Activated CD8-positive, alpha-beta memory T cell treated with anti-CD3 and anti-CD28 coated beads, Interleukin-2, amount 50 U/mL, for 4 hours (primary cell): ENCODE measurements at regions not wholly inside any gene's neighbourhood (a gene's known extent, or its start where the extent isn't known, plus 50 kb on each side); places are given as distances from the start of the nearest gene placed in this dataset.

ENCODE experiments used
- DNase-seq: peaks from one replicate; pipeline ENCODE4 v3.0.0-alpha.2; 2020

GRCh38 chr20:58058421-58059259, 169.8 kb downstream of the ANKRD60 start:
- DNase-seq = no peak

GRCh38 chr20:58056921-58057686, 171.3 kb downstream of the ANKRD60 start:
- no peak for DNase-seq

- no peak for DNase-seq
These were observed 172.3 kb downstream of the ANKRD60 start for GRCh38 chr20:58056021-58056591.

- DNase-seq = no peak
These were observed 173.6 kb downstream of the ANKRD60 start for GRCh38 chr20:58054780-58055373.

- DNase-seq = no peak
These were observed 174.2 kb downstream of the ANKRD60 start for GRCh38 chr20:58054082-58054779.

- no peak for DNase-seq
These were observed 174.9 kb downstream of the ANKRD60 start for GRCh38 chr20:58053391-58054055.

GRCh38 chr20:58051367-58051766, 177.1 kb downstream of the ANKRD60 start:
- no peak for DNase-seq

- DNase-seq = no peak
These were observed 180.3 kb downstream of the ANKRD60 start for GRCh38 chr20:58048096-58048702.

GRCh38 chr20:58046311-58046710, 182.1 kb downstream of the ANKRD60 start:
- DNase-seq = no peak

- DNase-seq = no peak
These were observed 182.9 kb downstream of the ANKRD60 start for GRCh38 chr20:58045579-58045978.

- no peak for DNase-seq
These were observed 183.4 kb downstream of the ANKRD60 start for GRCh38 chr20:58044931-58045555.

GRCh38 chr20:58044286-58044685, 184.2 kb downstream of the ANKRD60 start:
- DNase-seq = no peak

- DNase-seq = no peak
These were observed 185.0 kb downstream of the ANKRD60 start for GRCh38 chr20:58043236-58044140.

- no peak for DNase-seq
These were observed 185.9 kb downstream of the ANKRD60 start for GRCh38 chr20:58042591-58042990.

- no peak for DNase-seq
These were observed 187.8 kb downstream of the ANKRD60 start for GRCh38 chr20:58040447-58041290.

GRCh38 chr20:58039274-58040092, 189.0 kb downstream of the ANKRD60 start:
- no peak for DNase-seq

GRCh38 chr20:58038123-58038654, 190.3 kb downstream of the ANKRD60 start:
- DNase-seq = no peak

- DNase-seq = no peak
These were observed 190.8 kb downstream of the ANKRD60 start for GRCh38 chr20:58037631-58038030.
